ENCODE measurements at regions not wholly inside any gene's neighbourhood (a gene's known extent, or its start where the extent isn't known, plus 50 kb on each side); places are given as distances from the start of the nearest gene placed in this dataset.
"Not testable (repeated sequence)": the region's sequence is repeated elsewhere in the genome, so short reads cannot be mapped to it uniquely, and the experiment has no call there.

DNA sequence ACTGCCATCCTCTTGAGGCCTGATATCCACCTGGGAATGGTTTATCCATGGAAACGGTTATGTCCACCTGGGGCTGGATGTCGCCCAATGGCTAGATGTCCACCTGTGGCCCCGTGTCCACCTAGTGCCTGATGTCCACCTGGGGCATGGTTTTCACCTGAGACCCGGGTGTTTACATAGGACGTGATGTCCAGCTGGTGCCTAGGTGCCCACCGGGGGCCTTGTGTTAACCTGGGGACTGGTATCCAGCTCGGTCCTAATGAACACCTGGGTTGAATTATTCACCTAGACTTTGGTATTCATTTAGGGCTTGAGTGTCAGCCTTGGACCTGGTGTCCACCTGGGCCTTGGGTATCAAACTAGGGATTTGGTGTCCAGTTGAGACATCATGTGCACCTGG, 202.7 kb downstream of the POTEG start:
- TF ChIP-seq POLR2A (IDR thresholded peaks at IDR 0.05; ENCODE audit: extremely low read depth, insufficient read length); MAX (IDR thresholded peaks at IDR 0.05; ENCODE audit: low read depth, low read length); CTCF (IDR thresholded peaks at IDR 0.05; ENCODE audit: low read depth, low read length); MYC (IDR thresholded peaks at IDR 0.05; ENCODE audit: low read depth, low read length): not testable (repeated sequence)
